ENCODE measurements at regions not wholly inside any gene's neighbourhood (a gene's known extent, or its start where the extent isn't known, plus 50 kb on each side); places are given as distances from the start of the nearest gene placed in this dataset.
A peak's percentile ranks its signal among the peaks of the same experiment; 100 is the strongest.
"Not testable (repeated sequence)": the region's sequence is repeated elsewhere in the genome, so short reads cannot be mapped to it uniquely, and the experiment has no call there.

- DNase-seq (ENCODE audit: low read depth in 2 of 2) = not testable (repeated sequence)
These were observed 1353.4 kb upstream of the CDH18 start for GRCh38 chr5:21341203-21341947.

DNA sequence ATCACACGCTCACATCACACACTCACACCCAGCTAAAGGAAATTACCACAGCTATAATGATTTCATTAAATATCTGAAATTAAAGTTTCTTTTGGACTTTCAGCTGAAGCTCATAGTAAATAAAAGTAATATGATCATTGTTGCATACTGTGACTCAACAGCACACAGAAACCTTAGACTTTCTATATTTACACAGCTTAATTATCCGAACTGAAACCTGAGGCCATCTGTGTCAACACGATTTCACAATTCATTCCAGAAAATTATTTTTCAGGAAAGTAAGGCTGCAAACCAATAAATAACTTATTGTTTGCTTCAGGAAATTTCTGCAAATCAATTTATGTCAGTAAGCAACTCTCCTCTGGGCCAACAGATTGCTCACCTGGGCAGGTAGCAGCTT is 1352.2 kb upstream of the CDH18 start:
- DNase-seq (ENCODE audit: low read depth in 2 of 2) = not testable (repeated sequence)

- not testable (repeated sequence) for DNase-seq (ENCODE audit: low read depth in 2 of 2)
These were observed 1348.5 kb upstream of the CDH18 start for GRCh38 chr5:21336478-21336877.

GRCh38 chr5:21315376-21315775 is 1327.4 kb upstream of the CDH18 start:
- not testable (repeated sequence) for DNase-seq (ENCODE audit: low read depth in 2 of 2)

DNA sequence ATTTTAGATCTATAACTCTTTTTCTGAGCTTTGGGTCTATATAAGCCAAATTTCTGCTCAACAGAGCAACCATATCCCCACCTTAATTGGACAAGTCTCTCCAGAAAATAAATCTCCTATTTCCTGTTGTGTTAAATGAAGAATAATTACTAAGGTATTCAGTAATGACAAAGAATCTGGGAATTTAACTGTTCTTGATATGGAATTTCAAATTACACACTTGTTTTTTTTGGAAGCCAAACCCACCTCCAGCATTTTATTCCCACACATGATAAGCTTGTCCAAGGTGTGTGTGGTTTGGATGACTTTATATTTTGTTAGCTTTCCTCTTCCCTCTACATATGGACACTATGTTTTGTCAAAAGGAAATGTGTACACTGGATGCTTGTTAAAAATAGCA is 1313.2 kb upstream of the CDH18 start:
- not testable (repeated sequence) for DNase-seq (ENCODE audit: low read depth in 2 of 2)

- not testable (repeated sequence) for DNase-seq (ENCODE audit: low read depth in 2 of 2)
These were observed 1286.4 kb upstream of the CDH18 start for GRCh38 chr5:21274361-21274760.

DNA sequence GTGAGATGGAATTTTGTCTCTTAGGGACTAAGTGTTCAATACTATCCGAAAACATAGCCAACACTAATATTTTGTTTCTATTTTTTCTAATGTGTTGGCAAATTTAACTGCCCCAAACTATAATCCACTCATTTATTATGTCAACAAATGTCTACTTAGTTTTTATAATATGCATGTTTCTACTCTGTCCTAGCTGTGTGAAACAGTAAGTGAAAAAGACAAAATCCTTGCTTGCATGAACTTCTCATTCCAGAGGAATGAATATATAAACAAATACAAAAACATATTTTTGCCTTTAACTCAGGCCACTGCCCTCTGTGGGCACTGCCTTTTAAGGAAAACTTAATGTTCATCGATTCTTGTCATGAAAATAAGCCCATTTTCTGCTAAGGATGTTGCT is 1275.4 kb upstream of the CDH18 start:
- DNase-seq (ENCODE audit: low read depth in 2 of 2) = no peak

DNA sequence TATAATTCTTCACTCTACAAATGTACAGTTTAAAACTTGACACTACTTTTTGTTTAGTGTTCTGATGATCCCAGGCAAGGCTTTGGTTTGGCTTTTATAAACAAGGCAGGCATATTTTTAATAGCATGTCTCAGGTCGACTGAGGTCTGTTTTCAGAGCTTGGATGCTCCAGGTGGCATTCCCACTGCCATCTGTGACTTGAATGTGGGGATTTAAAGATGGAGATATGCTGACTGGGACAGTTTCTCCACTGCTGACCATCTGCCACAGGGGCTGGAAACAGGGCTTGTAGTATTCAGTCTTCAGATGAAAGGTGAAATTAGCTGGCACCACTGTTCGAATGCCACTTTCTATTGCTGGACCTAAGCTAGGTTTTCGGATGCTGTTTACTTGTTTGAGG is 1266.2 kb upstream of the CDH18 start:
- DNase-seq (ENCODE audit: low read depth in 2 of 2) = no peak

DNA sequence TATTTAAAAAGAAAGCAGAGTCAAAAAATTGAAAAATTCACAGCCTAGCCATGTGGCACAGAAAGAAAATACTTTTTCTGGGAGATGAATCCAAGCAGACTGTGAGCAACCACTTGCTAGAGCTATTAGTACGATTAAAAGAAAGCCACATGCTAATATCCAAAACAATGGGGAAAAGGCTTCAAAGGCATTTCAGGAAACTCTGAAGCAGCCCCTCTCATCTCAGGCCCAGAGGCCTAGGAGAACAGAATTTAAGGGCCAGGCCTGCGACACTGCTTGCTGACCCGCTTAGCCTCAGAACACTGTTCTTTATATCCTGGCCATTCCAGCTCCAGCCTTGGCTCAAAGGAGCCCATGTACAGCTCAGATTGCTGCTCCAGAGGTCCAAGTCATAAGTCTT is 1257.0 kb upstream of the CDH18 start:
- no peak for DNase-seq (ENCODE audit: low read depth in 2 of 2)

- DNase-seq (ENCODE audit: low read depth in 2 of 2) = no peak
These were observed 1250.8 kb upstream of the CDH18 start for GRCh38 chr5:21238786-21239185.

DNA sequence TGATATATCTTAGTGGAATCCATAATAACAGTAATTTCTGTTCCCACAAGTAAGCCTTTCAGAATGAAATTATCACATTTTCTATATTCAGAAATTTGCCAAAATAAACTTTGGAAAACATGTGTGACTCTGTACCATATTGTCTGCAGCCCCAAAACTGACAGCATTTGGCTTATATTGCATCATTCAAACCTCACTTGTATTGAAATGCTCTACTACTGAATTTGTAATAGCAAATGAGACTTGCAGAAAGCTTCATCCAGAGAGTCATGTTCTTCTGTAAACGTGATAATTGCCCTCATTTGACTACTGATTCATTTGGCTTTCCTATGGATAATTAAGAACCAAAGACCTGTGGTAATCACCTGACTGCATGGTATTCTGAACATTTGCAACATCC is 1249.5 kb upstream of the CDH18 start:
- DNase-seq (ENCODE audit: low read depth in 2 of 2) = peak; percentile 12 to 25

DNA sequence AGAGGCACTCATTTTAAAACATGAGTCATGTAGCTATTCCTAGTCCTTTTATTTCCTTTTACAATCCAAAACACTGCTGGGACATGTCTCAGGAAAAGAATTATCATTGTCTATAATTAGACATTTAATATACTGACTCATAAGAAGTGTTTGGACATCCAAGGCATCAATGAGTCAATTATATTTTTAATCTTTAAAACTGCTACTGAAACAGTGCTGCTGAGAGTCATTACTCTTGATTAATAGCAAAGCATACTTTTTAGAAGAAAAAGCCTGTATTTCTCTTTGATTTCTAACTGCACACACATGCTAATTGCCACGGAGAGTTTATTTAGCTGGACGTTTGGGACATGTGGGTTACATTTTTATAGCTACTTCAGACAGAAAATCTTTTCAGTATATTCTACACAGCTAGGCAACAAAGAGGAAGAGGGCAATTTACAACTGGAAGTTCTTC is 1249.0 kb upstream of the CDH18 start:
- DNase-seq (ENCODE audit: low read depth in 2 of 2) = peak; percentile 61 to 65

- DNase-seq (ENCODE audit: low read depth in 2 of 2) = no peak
These were observed 1248.1 kb upstream of the CDH18 start for GRCh38 chr5:21236104-21236503.

- no peak for DNase-seq (ENCODE audit: low read depth in 2 of 2)
These were observed 1237.4 kb upstream of the CDH18 start for GRCh38 chr5:21225223-21226064.

DNA sequence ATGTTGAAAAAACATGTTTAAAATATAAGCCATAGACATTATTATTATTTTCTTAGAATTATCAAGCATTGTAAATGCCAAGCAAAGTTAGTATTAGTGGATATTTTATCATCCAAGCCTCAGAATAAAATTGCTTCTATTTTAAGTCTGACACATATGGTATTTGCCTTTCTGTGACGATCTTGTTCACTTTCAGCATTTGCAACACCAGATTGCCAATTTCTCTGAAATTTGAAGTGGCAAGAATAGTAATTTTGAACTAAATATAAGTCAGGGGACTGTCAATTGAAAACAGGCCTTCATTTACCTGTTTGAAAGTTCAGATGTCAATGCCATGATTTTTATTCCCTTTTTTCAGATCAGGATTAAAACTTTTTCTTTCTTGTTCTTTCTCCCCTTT is 1233.6 kb upstream of the CDH18 start:
- DNase-seq (ENCODE audit: low read depth in 2 of 2) = no peak

- DNase-seq (ENCODE audit: low read depth in 2 of 2) = no peak
These were observed 1232.0 kb upstream of the CDH18 start for GRCh38 chr5:21219966-21220365.

DNA sequence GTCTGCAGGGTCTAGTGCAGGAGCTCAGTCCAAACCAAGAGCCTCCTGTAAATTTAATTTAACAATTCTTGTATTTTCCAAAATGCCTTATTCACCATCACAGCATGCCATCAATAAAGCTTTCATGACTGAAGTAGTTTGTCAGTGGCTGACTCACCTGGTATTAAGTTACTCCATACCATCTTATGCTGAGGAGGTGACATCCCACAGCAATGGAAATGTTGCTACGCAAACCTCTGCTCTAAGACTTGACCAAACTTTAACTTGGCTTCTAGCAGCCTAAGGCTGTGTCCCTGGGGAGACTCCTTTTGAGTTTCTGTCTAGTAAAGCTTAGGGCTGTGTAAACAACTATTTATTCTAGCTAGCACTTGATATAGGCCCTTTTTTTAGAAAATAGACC is 1231.3 kb upstream of the CDH18 start:
- peak; percentile 9 to 14 for DNase-seq (ENCODE audit: low read depth in 2 of 2)

- peak; percentile 3 to 8 for DNase-seq (ENCODE audit: low read depth in 2 of 2)
These were observed 1224.0 kb upstream of the CDH18 start for GRCh38 chr5:21212026-21212425.

GRCh38 chr5:21209409-21209808 is 1221.4 kb upstream of the CDH18 start:
- no peak for DNase-seq (ENCODE audit: low read depth in 2 of 2)

GRCh38 chr5:21199087-21199486 is 1211.1 kb upstream of the CDH18 start:
- DNase-seq (ENCODE audit: low read depth in 2 of 2) = no peak

DNA sequence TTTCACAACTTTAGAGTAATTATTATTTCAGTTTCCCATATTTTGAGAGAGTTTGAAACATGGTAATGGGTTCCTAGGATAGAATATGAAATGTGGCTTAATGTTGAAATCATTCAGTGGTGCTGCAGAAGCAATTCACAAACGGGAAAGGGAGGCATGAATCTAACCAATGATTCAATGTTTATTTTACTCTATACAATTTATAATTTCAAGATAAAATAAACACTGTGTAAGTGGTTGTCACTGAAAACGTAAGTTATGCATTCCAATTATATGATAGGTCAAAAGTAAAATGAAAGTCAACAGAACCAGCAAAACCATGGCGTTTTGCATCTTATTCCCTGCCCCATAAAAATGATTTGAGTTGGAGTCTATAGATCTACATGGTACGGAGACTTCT is 1207.1 kb upstream of the CDH18 start:
- DNase-seq (ENCODE audit: low read depth in 2 of 2) = no peak

DNA sequence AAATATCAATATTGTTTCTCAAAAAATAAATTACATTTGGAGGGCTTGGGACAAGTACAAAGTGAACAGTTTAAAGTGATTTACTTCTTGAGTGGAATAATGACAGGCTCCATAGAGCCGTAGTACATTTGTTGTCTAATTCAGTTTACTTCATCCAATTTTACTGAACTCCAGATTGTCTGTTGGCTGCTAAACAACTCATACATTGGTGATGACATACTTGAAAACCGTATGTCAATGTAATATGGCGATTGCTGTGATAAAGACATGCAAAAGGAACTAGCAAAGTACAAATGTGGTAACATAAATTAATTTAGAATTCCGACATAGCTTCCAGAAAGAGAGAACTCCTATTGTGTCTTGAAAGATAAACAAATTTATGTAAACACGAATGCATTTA is 1197.5 kb upstream of the CDH18 start:
- no peak for DNase-seq (ENCODE audit: low read depth in 2 of 2)

DNA sequence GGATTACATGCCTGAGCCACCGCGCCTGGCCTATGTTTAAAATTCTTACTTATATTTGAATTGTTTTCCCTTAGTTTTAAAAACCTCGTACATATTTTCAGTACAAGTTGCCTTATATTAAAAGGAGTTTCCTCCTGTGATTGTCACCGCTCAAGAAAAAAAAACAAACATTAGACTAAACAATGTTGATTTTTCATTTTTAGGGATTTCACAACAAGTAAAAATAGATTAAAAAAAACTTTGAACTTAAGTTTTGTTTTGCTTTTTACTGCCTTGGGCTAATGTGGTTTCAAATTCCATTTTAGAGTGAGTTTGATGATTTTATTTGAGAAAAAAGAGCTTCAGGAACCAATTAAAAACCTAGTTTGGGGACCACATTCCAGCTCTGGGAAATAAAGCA is 1196.6 kb upstream of the CDH18 start:
- no peak for DNase-seq (ENCODE audit: low read depth in 2 of 2)

Measured in fibroblast of skin of left quadriceps (primary cell).